Fibroblast of peridontal ligament (primary cell): ENCODE measurements at regions not wholly inside any gene's neighbourhood (a gene's known extent, or its start where the extent isn't known, plus 50 kb on each side); places are given as distances from the start of the nearest gene placed in this dataset.
A peak's percentile ranks its signal among the peaks of the same experiment; 100 is the strongest.

Experiments
- DNase-seq: peaks from one replicate; pipeline ENCODE4 v3.0.0-alpha.2; 2010; ENCODE audit errors: extremely low read depth

GRCh38 chr3:135865085-135865484 lies 100.4 kb upstream of the PPP2R3A start:
- peak; percentile 38 for DNase-seq

GRCh38 chr3:135865553-135865952 lies 100.0 kb upstream of the PPP2R3A start:
- no peak for DNase-seq

GRCh38 chr3:135867911-135868310 lies 97.6 kb upstream of the PPP2R3A start:
- no peak for DNase-seq

- no peak for DNase-seq
Measured at GRCh38 chr3:135868801-135869200, 96.7 kb upstream of the PPP2R3A start.

GRCh38 chr3:135869439-135870105 lies 96.0 kb upstream of the PPP2R3A start:
- DNase-seq: no peak

GRCh38 chr3:135871311-135871710 lies 94.2 kb upstream of the PPP2R3A start:
- DNase-seq: no peak

GRCh38 chr3:135874035-135874434 lies 91.5 kb upstream of the PPP2R3A start:
- no peak for DNase-seq

GRCh38 chr3:135878501-135878900 lies 87.0 kb upstream of the PPP2R3A start:
- no peak for DNase-seq

- no peak for DNase-seq
Measured at GRCh38 chr3:135885885-135886284, 79.6 kb upstream of the PPP2R3A start.

GRCh38 chr3:135887220-135887619 lies 78.3 kb upstream of the PPP2R3A start:
- peak; percentile 56 for DNase-seq

- no peak for DNase-seq
Measured at GRCh38 chr3:135889443-135889842, 76.1 kb upstream of the PPP2R3A start.

- DNase-seq: no peak
Measured at GRCh38 chr3:135891121-135891520, 74.4 kb upstream of the PPP2R3A start.

- DNase-seq: peak; percentile 89
Measured at GRCh38 chr3:135895106-135895733, 70.3 kb upstream of the PPP2R3A start.

- DNase-seq: peak; percentile 71
Measured at GRCh38 chr3:135895734-135896121, 69.8 kb upstream of the PPP2R3A start.

GRCh38 chr3:135896613-135897012 lies 68.9 kb upstream of the PPP2R3A start:
- DNase-seq: no peak

GRCh38 chr3:135897715-135898114 lies 67.8 kb upstream of the PPP2R3A start:
- no peak for DNase-seq

GRCh38 chr3:135898774-135899173 lies 66.8 kb upstream of the PPP2R3A start:
- DNase-seq: no peak

GRCh38 chr3:135905058-135905724 lies 60.3 kb upstream of the PPP2R3A start:
- peak; percentile 59 for DNase-seq

GRCh38 chr3:135907422-135908165 lies 57.9 kb upstream of the PPP2R3A start:
- DNase-seq: no peak

GRCh38 chr3:135908225-135908624 lies 57.3 kb upstream of the PPP2R3A start:
- DNase-seq: no peak

GRCh38 chr3:135908737-135909136 lies 56.8 kb upstream of the PPP2R3A start:
- no peak for DNase-seq

- DNase-seq: no peak
Measured at GRCh38 chr3:135911110-135911509, 54.4 kb upstream of the PPP2R3A start.
